ENCODE measurements at regions not wholly inside any gene's neighbourhood (a gene's known extent, or its start where the extent isn't known, plus 50 kb on each side); places are given as distances from the start of the nearest gene placed in this dataset.

- no peak for TF ChIP-seq CTCF (IDR thresholded peaks at IDR 0.05)
- no peak for TF ChIP-seq POLR2A (IDR thresholded peaks at IDR 0.05)
Observed at GRCh38 chr13:40197049-40197448, 469.4 kb downstream of the FOXO1 start.

Data from Peyer's patch (tissue), 4 donors.